ENCODE measurements at regions not wholly inside any gene's neighbourhood (a gene's known extent, or its start where the extent isn't known, plus 50 kb on each side); places are given as distances from the start of the nearest gene placed in this dataset.

- H3K36me3 ChIP-seq (ENCODE audit: insufficient read depth, low read length): no peaks in the 10 kb centered on the region
- no peak overlapping the region for H3K27ac ChIP-seq (ENCODE audit: low read depth, low read length)
- H3K4me3 ChIP-seq (ENCODE audit: low read depth in 1 of 2, low read length in 2 of 2): no peak overlapping the region
- H3K27me3 ChIP-seq (ENCODE audit: control insufficient read depth in 1 of 2, insufficient read depth in 2 of 2, low read length in 2 of 2): no peaks in the 10 kb centered on the region
- H3K9me3 ChIP-seq (ENCODE audit: low read length): no peaks in the 10 kb centered on the region
- H3K9ac ChIP-seq (ENCODE audit: low read length): no peak overlapping the region
- no peaks in the 10 kb centered on the region for H3K4me1 ChIP-seq (ENCODE audit: insufficient read depth, low read length)
Observed at GRCh38 chr11:79676396-79676795, 235.6 kb upstream of the TENM4 start.

GRCh38 chr11:79675081-79675480 is 234.3 kb upstream of the TENM4 start:
- Histone ChIP-seq H3K27me3 (ENCODE audit: control insufficient read depth in 1 of 2, insufficient read depth in 2 of 2, low read length in 2 of 2) (no peaks in the 10 kb centered on the region), H3K27ac (ENCODE audit: low read depth, low read length) (no peak overlapping the region), H3K9me3 (ENCODE audit: low read length) (no peaks in the 10 kb centered on the region), H3K4me3 (ENCODE audit: low read depth in 1 of 2, low read length in 2 of 2) (no peak overlapping the region), H3K9ac (ENCODE audit: low read length) (no peak overlapping the region), H3K4me1 (ENCODE audit: insufficient read depth, low read length) (no peaks in the 10 kb centered on the region), H3K36me3 (ENCODE audit: insufficient read depth, low read length) (no peaks in the 10 kb centered on the region)

DNA sequence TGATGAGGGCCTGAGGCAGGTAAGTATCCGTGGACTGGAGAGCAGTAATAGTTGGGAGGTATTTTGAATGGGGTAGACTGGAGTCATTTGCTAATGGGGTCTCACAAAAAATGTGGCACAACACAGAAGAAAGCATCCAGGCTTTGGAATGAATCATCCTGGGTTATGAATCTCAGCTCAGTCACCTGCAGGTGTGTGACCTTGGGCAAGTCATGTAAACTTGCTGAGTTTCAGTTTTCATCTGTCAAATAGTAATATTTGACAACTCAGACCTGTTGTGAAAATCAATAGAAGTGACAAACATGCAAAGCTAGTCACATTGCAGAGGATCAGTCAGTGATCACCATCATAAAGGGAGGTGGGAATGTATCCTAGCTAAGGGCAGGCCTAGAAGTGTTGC is 232.0 kb upstream of the TENM4 start:
- Histone ChIP-seq H3K4me1 (ENCODE audit: insufficient read depth, low read length) (no peaks in the 10 kb centered on the region), H3K27me3 (ENCODE audit: control insufficient read depth in 1 of 2, insufficient read depth in 2 of 2, low read length in 2 of 2) (no peaks in the 10 kb centered on the region), H3K27ac (ENCODE audit: low read depth, low read length) (no peak overlapping the region), H3K36me3 (ENCODE audit: insufficient read depth, low read length) (no peaks in the 10 kb centered on the region), H3K4me3 (ENCODE audit: low read depth in 1 of 2, low read length in 2 of 2) (no peak overlapping the region), H3K9ac (ENCODE audit: low read length) (no peak overlapping the region), H3K9me3 (ENCODE audit: low read length) (no peaks in the 10 kb centered on the region)

- Histone ChIP-seq H3K27ac (ENCODE audit: low read depth, low read length) (no peak overlapping the region), H3K9ac (ENCODE audit: low read length) (no peak overlapping the region), H3K9me3 (ENCODE audit: low read length) (no peaks in the 10 kb centered on the region)
Observed at GRCh38 chr11:79671401-79671800, 230.6 kb upstream of the TENM4 start.

DNA sequence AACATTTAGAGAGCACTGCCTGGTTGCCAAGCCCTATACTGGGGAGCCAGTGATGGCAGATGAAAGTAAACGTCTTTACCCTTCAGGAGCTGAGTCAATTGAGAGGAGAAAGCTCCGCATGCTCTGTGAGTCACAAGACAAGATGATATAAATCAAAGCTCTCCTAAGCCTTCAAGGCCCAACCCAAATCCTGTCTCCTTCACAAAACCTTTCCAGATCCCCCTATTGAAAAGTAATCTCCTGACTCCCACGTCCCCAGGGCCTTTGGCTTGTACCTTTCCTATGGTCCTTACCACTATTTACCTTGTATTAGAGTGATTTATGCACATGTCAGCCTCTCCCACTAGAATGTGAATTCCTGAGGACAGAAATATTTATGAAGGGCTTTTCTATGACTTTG is 230.1 kb upstream of the TENM4 start:
- no peaks in the 10 kb centered on the region for H3K4me1 ChIP-seq (ENCODE audit: insufficient read depth, low read length)
- H3K36me3 ChIP-seq (ENCODE audit: insufficient read depth, low read length): no peaks in the 10 kb centered on the region
- H3K9ac ChIP-seq (ENCODE audit: low read length): no peak overlapping the region
- H3K4me3 ChIP-seq (ENCODE audit: low read depth in 1 of 2, low read length in 2 of 2): no peak overlapping the region
- no peaks in the 10 kb centered on the region for H3K9me3 ChIP-seq (ENCODE audit: low read length)
- H3K27ac ChIP-seq (ENCODE audit: low read depth, low read length): no peak overlapping the region
- no peaks in the 10 kb centered on the region for H3K27me3 ChIP-seq (ENCODE audit: control insufficient read depth in 1 of 2, insufficient read depth in 2 of 2, low read length in 2 of 2)

More at GRCh38 chr11:79671401-79671800, 230.6 kb upstream of the TENM4 start:
- Histone ChIP-seq H3K4me3 (ENCODE audit: low read depth in 1 of 2, low read length in 2 of 2) (no peak overlapping the region), H3K27me3 (ENCODE audit: control insufficient read depth in 1 of 2, insufficient read depth in 2 of 2, low read length in 2 of 2) (no peaks in the 10 kb centered on the region), H3K36me3 (ENCODE audit: insufficient read depth, low read length) (no peaks in the 10 kb centered on the region), H3K4me1 (ENCODE audit: insufficient read depth, low read length) (no peaks in the 10 kb centered on the region)

GRCh38 chr11:79668575-79668974 is 227.7 kb upstream of the TENM4 start:
- Histone ChIP-seq H3K4me3 (ENCODE audit: low read depth in 1 of 2, low read length in 2 of 2) (no peak overlapping the region), H3K36me3 (ENCODE audit: insufficient read depth, low read length) (no peaks in the 10 kb centered on the region), H3K27ac (ENCODE audit: low read depth, low read length) (no peak overlapping the region), H3K9me3 (ENCODE audit: low read length) (no peaks in the 10 kb centered on the region), H3K27me3 (ENCODE audit: control insufficient read depth in 1 of 2, insufficient read depth in 2 of 2, low read length in 2 of 2) (no peaks in the 10 kb centered on the region), H3K4me1 (ENCODE audit: insufficient read depth, low read length) (no peaks in the 10 kb centered on the region), H3K9ac (ENCODE audit: low read length) (no peak overlapping the region)

DNA sequence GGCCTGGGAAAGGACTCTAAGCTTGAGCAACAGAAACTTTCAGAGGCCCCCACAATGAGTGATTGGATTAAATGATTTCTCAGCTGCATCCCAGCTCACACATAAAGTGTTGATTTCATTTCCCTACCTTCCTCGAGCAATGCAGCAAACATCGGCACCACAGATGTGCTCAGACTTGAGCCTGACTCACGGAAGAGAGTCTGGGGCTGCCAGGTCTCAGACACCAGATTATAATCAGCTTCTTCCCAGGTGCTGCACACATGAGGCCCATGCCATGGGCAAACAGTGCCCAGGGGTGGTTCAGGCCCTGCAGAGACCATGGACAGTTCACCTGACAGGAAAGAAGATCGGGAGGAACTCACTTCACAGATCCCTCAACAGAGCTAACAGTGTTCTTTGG is 226.6 kb upstream of the TENM4 start:
- H3K4me1 ChIP-seq (ENCODE audit: insufficient read depth, low read length): no peaks in the 10 kb centered on the region
- H3K9ac ChIP-seq (ENCODE audit: low read length): no peak overlapping the region
- no peaks in the 10 kb centered on the region for H3K27me3 ChIP-seq (ENCODE audit: control insufficient read depth in 1 of 2, insufficient read depth in 2 of 2, low read length in 2 of 2)
- no peak overlapping the region for H3K27ac ChIP-seq (ENCODE audit: low read depth, low read length)
- H3K4me3 ChIP-seq (ENCODE audit: low read depth in 1 of 2, low read length in 2 of 2): no peak overlapping the region
- H3K9me3 ChIP-seq (ENCODE audit: low read length): no peaks in the 10 kb centered on the region
- no peaks in the 10 kb centered on the region for H3K36me3 ChIP-seq (ENCODE audit: insufficient read depth, low read length)

- no peak overlapping the region for H3K27ac ChIP-seq (ENCODE audit: low read depth, low read length)
- H3K4me1 ChIP-seq (ENCODE audit: insufficient read depth, low read length): no peaks in the 10 kb centered on the region
- H3K27me3 ChIP-seq (ENCODE audit: control insufficient read depth in 1 of 2, insufficient read depth in 2 of 2, low read length in 2 of 2): no peaks in the 10 kb centered on the region
- no peaks in the 10 kb centered on the region for H3K36me3 ChIP-seq (ENCODE audit: insufficient read depth, low read length)
- H3K9me3 ChIP-seq (ENCODE audit: low read length): no peaks in the 10 kb centered on the region
- no peak overlapping the region for H3K9ac ChIP-seq (ENCODE audit: low read length)
- H3K4me3 ChIP-seq (ENCODE audit: low read depth in 1 of 2, low read length in 2 of 2): no peak overlapping the region
Observed at GRCh38 chr11:79663017-79663416, 222.2 kb upstream of the TENM4 start.

- Histone ChIP-seq H3K36me3 (ENCODE audit: insufficient read depth, low read length) (no peaks in the 10 kb centered on the region), H3K4me1 (ENCODE audit: insufficient read depth, low read length) (no peaks in the 10 kb centered on the region), H3K4me3 (ENCODE audit: low read depth in 1 of 2, low read length in 2 of 2) (no peak overlapping the region), H3K27ac (ENCODE audit: low read depth, low read length) (no peak overlapping the region), H3K9ac (ENCODE audit: low read length) (no peak overlapping the region), H3K27me3 (ENCODE audit: control insufficient read depth in 1 of 2, insufficient read depth in 2 of 2, low read length in 2 of 2) (no peaks in the 10 kb centered on the region), H3K9me3 (ENCODE audit: low read length) (no peaks in the 10 kb centered on the region)
Observed at GRCh38 chr11:79661373-79661772, 220.5 kb upstream of the TENM4 start.

DNA sequence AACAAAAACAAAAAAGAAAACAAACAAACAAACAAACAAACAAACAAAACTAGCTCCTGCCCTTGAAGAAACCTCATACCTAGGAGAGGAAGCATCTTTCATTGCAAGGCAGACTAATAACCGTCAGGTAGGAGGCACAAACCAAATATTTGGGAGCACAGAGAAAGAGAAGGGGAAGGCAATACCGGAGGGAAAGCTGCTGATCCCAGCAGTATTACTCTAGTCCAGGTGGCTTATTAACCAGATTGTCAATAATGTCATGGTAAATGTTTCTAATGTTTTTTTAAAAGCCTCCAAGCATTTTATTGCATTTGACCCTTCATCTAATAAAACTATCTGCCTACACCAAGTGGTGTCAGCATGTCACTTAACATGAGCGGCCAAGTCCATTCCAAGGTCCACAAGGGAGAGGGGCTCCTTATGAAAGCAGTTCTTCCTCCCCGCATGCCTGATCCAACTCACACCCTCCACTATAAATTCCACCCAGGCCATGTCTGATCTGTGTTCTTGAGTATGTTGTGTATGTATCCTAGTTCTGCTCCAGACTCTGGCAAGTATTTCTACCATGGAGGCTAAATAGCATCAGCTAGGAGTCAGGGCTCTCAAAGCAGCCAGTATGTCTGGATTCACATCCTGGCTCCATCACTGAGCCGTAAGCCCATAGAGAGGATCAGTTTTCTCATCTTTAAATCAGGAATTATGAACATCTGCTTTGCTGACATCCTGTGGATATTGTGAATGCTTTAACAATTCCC is 208.1 kb upstream of the TENM4 start:
- Histone ChIP-seq H3K27ac (ENCODE audit: low read depth, low read length) (no peak overlapping the region), H3K36me3 (ENCODE audit: insufficient read depth, low read length) (no peaks in the 10 kb centered on the region), H3K27me3 (ENCODE audit: control insufficient read depth in 1 of 2, insufficient read depth in 2 of 2, low read length in 2 of 2) (no peaks in the 10 kb centered on the region), H3K4me1 (ENCODE audit: insufficient read depth, low read length) (no peaks in the 10 kb centered on the region), H3K9me3 (ENCODE audit: low read length) (no peaks in the 10 kb centered on the region), H3K9ac (ENCODE audit: low read length) (no peak overlapping the region), H3K4me3 (ENCODE audit: low read depth in 1 of 2, low read length in 2 of 2) (no peak overlapping the region)

DNA sequence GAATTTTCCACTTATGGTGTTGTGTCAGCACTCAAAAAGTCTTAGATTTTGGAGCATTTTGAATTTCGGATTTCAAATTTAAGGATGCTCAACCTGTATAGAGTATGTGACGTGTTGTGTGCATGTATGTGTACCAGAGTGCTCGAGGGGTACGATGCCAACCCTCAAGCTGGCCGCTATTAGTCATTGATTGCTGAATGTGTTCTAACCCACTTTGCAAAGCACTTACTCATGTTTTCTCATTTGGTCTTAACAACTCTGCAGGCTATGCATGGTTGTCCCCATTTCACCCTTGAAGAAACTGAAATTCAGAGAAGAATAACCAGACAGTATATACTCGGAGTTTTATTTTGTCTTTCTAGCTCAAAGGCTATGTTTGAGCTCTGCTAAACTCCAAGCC is 196.4 kb upstream of the TENM4 start:
- Histone ChIP-seq H3K4me3 (ENCODE audit: low read depth in 1 of 2, low read length in 2 of 2) (no peak overlapping the region), H3K4me1 (ENCODE audit: insufficient read depth, low read length) (no peaks in the 10 kb centered on the region), H3K27me3 (ENCODE audit: control insufficient read depth in 1 of 2, insufficient read depth in 2 of 2, low read length in 2 of 2) (no peaks in the 10 kb centered on the region), H3K9ac (ENCODE audit: low read length) (no peak overlapping the region), H3K9me3 (ENCODE audit: low read length) (no peaks in the 10 kb centered on the region), H3K36me3 (ENCODE audit: insufficient read depth, low read length) (no peaks in the 10 kb centered on the region), H3K27ac (ENCODE audit: low read depth, low read length) (no peak overlapping the region)

- Histone ChIP-seq H3K27me3 (ENCODE audit: control insufficient read depth in 1 of 2, insufficient read depth in 2 of 2, low read length in 2 of 2) (no peaks in the 10 kb centered on the region), H3K9me3 (ENCODE audit: low read length) (no peaks in the 10 kb centered on the region), H3K4me3 (ENCODE audit: low read depth in 1 of 2, low read length in 2 of 2) (no peak overlapping the region), H3K36me3 (ENCODE audit: insufficient read depth, low read length) (no peaks in the 10 kb centered on the region), H3K27ac (ENCODE audit: low read depth, low read length) (no peak overlapping the region), H3K4me1 (ENCODE audit: insufficient read depth, low read length) (no peaks in the 10 kb centered on the region), H3K9ac (ENCODE audit: low read length) (no peak overlapping the region)
Observed at GRCh38 chr11:79634905-79635304, 194.1 kb upstream of the TENM4 start.

Data from muscle layer of colon (tissue), 2 donors.